ENCODE measurements at regions not wholly inside any gene's neighbourhood (a gene's known extent, or its start where the extent isn't known, plus 50 kb on each side); places are given as distances from the start of the nearest gene placed in this dataset.
A peak's percentile ranks its signal among the peaks of the same experiment; 100 is the strongest.

DNA sequence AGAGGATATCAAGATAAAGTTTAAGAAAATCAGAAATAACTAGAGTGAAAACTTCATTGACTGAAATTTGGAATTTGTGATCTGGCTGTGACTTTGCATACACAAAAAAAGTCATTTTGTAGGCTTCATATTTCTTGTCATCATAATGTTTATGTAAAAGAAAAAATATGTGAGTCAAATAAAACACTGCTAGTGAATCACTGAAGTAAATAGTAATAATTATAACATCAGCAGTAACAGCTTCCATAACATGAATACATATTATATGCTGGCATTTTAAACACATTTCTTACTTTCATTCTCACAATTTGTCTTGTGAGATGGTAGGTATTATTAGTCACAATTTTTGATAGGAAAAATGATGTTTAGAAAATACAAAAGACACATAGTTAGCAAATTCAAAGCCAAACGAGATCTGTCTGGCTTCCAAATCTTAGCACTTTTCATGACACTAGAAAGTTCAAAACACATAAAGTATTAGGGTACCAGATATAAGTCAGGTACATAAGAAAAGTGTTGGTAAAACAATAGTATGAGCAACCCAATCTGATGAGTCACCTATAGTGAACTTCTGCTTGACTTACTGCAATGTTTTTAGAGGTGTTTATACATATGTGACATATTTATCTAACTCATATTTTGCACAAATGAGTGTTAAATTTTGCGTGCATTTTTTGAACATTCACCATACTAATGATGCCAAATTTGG is 241.0 kb upstream of the SNX7 start:
- DNase-seq: no peak

DNA sequence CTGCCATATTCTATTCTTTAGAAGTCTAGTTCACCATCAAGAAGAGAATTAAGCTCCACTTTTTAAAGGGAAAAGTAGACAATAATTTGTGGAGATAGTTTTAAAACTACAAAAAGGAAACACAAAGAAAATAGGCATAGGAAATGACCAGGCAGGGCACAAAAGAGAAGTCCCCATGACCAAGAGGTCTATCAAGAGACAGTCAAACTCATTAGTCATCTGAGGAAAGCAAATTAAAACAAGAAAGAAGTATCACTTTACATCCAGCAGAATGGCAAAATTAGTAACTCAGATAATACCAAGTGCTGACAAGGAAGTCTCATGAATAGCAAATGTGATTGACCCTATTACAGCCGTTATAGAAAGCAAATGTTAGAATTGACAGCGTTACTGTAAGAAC is 243.7 kb upstream of the SNX7 start:
- no peak for DNase-seq

DNA sequence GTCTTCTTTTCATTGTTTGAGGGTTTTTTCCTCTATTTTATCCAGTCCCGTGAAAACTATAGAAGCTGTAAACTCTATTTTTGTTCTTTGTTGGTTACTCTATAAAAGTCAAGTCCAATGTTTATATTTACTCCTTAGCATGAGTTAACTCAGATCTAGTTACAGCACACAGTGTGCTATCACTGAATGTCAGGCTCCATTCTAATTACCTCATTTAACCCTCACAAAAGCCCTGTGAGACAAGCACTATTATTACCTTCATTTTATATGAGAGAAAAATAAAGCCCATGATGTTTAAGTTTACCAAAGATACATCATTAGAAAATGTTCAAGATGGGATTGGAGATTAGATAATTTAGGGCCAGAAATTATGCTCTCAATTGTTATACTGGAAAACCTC is 251.4 kb upstream of the SNX7 start:
- no peak for DNase-seq

DNA sequence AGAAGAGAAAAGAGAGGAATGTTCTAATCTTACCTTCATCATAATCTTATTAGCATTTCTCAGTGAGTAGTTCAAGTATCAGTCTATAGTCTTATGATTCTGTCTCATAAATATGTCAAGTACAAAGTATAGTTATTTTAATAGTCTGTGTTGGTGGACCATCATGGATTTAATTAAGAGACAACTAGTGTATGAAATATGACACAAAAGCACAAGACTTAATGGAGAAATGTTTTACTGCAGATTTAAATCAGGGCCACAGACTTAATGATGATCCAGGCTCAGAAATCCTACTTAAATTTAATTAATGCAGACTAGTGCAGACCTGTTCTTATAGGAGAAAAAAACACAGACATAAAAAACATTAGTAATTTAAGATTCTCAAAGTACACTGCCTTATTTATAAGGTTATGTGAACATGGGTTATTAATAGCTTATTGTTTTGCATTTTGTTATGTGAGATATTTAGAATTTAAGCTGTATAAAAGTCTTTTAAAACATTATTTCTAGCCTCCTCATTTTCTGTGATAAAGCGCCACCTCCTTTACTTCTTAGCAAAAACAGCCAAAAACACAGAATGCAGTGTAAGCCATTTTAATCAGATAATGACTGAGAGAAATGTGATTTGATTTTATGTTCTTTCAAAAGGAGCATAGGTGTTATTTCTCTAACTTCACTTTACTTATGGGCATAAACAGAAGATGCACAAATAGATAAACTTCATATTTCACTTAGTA is 255.0 kb upstream of the SNX7 start:
- no peak for DNase-seq

DNA sequence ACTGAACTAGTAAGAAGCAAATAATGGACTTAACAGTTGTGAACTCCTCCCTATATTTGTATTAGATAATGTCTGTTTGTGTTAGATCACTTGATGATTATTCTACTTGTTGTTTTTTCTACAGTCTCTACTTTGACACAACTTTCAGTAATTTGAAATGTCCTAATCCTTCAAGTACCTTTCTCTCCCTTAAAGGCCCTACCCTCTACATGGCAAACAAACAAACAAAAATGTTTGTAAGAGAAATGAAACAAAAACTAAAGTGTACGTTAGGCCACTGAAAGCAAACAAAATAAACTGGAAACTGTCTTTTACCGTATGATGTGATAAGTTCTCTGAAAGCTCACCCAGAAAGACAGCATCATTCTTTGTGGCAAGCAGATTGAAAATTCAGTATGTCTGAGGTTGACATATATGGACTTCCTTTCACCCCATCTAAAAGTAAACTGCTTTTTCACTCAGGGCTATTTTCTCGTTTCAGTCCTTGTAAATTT is 255.9 kb upstream of the SNX7 start:
- DNase-seq: peak; percentile 15

DNA sequence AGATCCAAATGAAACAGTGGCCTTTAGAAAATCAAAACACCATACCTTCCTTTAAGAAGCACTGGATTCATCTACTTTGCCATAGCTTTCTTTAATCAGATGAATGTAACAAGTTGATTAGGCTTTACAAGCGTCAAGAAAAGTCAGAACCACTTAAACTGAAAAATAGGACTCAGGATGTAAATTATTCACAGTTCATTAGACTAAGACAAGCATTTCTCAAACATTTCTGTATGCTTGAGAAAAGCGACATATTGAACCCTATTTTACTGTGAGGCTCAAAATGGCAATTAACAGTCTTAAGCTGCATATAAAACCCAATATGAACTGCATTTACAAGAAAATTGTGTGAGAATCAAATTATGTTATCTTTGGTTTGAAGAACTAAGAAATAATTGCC is 256.7 kb upstream of the SNX7 start:
- DNase-seq: no peak

DNA sequence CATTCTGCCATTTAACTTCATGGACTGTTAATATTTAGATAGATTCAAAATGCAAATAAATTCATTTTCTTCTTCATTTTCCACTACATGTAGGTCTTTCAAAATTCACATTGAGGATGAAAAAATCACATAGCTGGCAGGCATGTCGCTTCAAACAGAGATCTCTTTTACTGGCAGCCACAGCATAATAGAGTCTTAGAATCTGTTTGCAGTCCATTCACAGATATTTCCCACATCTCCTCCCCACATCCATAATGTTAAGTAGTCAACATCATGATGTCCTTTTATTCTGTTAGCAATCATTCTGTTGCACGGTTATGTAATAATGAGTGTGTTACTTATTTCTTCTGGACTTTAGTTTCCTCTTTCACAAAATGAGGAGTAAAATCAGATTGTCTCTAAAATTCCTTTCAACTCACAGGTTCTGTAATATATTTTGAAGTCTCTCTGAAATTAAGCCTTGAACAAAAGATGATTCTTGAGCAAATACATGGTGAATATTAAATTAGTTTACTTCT is 257.5 kb upstream of the SNX7 start:
- DNase-seq: no peak

DNA sequence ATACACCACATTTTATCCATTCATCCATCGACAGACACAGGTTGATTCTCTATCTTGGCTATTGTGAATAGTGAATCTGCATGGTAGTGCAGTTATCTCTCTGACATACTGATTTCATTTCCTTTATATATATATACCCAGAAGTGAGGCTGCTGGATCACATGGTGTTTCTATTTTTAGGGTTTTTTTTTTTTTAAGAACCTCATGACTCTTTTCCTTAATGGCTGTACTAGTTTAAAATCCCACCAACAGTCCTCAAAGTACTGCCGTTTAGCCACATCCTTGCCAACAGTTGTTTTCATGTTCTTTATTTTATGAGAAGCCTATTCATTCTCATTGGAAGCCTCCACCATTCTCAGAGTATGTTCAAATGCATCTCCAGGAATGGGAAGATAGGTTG is 258.7 kb upstream of the SNX7 start:
- no peak for DNase-seq

DNA sequence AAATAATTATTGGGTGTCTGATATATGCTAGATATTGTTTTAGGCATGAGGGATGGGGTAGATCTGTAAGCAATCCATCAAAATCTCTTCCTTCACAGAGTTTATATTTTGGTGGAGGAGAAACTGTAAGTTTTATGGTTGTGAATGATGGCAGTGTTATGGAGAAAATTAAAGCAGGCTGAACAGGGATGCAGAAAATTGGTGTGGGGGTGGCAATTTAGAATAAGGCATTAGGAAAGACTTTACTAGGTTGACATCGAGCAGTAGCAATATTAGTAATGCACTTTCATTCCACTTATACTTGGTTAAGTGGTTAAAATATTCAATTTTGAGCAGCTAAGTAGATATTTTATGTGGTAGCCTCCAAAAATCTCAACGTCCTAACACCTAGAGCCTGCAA is 261.1 kb upstream of the SNX7 start:
- DNase-seq: no peak

DNA sequence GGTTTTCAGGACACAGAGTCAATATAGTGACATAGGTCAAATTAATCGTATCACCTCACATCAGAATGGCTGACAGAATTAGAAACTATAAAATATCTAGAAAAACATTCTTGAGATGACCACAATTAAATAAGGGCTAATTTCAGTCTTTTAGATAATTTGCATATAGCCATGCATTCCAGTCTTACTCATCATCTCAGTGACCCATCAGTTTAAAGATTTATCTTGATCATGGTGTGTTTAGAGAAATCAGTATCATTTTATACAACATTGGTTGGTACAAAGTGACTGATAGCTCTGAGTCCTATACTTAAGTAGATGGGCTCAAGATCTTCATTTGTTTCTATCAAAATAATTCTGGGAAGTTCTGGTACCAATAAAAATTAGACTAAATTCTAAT is 262.3 kb upstream of the SNX7 start:
- no peak for DNase-seq

DNA sequence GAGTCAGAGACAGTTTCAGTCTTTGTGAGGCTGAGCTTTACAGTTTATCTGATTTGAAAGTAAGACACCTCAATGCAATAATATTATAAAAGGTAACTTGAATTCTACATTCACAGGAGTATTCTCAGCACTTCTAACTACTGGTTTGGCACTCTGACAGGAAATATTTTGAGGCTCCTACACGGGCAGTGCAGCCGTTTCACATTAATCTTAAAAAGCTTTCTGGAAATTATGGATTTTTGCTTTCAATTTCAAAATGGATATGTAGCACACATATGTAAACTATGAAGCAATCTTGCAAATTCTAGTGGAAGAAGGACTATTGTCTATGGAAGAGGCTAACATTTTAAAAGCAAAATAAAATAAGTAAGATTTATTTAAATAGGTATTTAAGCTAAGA is 262.9 kb upstream of the SNX7 start:
- DNase-seq: no peak

DNA sequence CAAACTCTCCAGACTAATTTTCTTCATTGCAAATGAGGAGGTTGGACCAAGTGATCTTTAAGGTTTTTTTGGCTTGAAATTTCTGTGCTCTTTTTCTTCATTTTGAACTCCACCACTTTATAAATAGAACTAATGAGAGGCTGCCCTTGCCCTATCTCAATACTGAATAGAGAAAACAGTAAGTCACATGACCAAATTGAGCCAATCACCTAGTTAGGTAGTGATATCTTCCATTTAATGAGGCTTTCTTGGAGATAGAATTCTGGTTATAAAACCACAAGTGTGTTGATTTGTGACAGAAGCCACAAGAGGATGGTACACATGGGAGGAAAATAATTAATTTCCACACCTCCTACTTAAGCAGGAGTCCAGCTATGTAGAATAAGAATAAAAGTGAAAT is 263.4 kb upstream of the SNX7 start:
- no peak for DNase-seq

DNA sequence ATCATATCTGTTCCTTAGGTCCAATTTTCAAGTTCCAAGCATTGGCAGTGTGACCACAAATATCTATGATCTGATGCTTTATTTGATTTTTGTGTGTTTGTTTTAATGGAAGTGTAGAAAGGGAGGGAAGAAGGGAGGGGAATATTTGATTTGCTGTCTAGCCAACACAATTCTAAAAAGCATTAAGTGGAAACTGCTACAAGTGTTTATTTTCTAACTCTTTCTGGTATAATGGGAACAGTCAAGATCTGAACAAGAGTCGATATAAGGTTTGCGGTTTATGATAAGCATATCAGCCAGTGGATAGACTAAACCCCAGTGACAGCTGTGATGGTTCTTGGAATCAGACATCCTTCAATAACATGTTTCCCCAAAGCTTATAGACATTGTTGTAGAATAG is 267.8 kb upstream of the SNX7 start:
- no peak for DNase-seq

DNA sequence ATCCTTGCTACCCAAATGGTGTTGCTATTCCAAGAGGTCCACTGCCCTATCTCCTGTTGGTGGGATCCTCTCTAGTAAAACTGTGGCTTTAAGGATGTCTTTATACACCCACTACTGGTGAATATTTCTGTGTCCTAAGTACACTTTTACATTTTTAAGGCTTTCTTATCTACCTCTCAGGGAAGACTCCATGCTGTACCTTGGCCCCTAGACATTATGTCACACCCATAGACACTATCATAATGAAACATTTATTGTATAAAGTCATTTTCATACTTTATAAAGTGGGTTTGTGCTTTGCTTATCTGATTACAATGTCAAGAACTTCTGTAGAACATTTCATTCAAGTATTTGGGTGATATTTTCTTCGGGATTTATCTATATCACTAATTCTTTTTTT is 270.3 kb upstream of the SNX7 start:
- DNase-seq: no peak

DNA sequence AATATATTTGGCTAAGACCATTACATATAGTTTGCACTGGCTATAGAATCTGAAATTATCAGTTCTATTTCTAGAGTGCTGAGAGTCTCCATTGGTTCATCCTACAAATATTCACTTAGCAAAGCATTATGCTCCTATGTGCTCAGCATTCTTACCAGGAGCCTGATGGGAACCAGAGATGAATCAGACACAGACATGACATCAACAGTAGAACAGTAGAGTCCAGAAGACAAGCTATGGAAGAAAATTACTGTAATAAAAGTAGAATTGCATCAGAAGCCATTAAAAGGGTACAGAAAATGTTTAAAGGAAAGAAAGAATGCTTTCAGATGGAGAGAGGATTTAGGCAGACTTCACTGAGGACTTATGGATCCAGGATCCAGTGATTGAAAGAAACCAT is 271.7 kb upstream of the SNX7 start:
- no peak for DNase-seq

DNA sequence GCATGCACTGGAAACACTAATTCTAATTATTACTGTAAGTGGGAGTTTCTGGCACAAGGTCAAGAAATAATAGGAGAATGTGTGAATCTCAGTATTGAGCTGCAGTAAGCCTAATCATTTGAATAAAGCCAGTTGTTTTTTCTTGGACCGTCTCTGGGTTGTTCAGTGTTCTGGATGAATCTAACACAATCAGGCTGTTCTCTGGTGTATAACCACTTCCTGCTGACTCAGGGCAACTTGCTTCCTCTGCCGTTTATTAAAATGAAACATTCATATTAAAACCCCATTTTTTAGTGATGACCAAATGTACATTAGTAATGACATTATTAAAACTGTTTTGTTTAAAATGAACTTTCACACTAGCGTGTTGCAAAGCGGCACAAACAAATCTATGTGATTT is 273.1 kb upstream of the SNX7 start:
- peak; percentile 59 for DNase-seq

DNA sequence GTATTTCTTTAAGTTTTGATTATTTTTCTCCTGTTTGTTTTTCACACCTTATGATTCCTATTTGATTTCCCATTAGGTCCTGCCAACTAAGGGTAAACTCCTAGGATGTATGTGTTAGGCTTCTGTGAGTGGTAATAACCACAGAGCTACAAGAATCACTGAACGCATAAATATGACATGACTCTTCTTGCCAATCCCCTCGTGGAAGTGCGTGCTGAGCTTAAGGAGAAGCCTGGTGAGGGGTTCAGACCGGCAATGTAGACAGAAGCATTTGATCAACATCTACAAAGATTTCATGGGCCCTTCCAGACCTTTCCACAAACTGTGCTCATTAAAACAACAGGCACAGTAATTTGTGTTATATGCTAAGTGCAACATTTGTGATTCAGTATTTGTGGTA is 273.8 kb upstream of the SNX7 start:
- DNase-seq: no peak

DNA sequence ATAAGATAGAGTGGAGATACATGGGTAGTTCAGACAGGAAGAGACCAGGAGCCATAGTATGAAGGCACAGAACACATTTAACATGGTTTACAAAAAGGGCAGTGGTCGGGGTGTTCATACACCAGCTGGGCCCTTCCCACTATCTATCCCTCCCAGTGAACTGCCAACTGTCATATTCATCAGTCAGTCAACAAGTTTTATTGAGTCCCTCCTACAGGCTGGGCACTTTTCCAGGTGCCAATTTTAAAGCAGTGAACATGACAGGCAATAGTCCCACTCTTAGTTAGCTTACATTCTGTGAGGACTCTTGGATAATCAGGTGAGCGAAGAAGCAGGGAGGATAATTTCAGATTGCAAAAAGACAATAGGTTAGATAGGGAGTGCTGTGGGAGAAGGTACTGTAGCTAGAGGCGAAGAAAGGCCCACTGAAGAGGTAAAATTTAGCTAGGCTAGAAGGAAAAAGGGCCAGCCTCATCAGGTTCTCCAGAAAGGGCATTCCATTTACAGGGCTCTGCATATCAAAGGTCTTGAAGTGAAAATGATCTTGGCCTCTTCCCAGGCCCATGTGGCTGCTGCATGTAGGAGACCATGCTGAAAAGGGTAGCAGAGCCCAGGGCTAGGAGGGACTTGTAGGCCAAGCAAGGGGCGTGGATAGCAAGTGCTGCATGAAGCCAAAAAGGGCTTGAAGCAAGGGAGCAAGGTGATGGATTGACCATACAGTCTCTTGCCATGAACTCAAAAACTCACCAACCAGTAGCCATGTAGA is 274.7 kb upstream of the SNX7 start:
- no peak for DNase-seq

DNA sequence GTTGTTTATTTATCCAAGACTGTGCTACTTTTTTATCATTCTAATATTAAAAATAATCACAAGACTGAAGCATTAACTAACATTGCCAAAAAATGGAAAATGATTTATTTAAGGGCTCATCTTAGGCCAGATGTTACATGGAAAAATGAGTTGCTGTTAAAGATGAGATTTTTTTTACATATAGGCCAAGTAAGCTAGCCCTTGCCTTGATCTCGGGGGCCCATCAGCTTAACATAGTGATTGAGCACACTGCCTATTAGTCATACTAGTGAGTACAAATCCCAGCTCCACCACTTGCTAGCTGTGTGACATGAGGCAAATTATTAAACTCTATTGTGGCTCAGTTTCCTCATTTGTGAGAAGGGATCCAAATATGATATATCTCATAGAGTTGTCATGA is 275.9 kb upstream of the SNX7 start:
- no peak for DNase-seq

DNA sequence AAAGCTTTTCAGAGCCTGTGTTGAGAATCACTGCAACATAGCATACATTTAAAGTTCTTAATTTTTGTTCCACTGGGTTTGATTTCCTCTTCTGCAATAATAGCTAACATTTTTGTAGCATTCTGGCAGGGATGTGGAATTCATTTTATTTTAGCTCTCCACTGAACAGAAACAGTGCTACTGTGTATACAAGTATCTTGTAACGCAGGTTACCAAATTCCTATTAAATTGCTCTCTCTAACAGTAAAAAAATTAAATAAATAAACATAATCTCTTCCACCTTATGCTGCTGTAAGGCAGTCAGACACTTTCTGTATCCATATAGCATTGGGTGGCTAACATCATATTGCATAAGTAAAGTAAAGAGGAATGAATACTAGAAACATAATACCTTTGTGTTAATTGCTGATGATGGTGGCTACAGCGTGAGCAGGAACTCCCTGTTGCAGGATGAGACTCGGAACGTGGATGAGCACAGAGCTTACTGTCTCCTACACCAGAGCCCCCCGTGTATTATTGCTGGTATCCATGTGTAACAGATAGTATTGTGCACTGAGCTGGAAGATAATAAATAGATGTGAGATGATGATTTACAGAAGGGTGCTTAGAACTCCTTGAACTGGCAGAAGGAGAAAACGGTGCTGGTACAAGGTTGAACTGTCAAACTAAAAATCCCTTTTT is 276.9 kb upstream of the SNX7 start:
- no peak for DNase-seq

DNA sequence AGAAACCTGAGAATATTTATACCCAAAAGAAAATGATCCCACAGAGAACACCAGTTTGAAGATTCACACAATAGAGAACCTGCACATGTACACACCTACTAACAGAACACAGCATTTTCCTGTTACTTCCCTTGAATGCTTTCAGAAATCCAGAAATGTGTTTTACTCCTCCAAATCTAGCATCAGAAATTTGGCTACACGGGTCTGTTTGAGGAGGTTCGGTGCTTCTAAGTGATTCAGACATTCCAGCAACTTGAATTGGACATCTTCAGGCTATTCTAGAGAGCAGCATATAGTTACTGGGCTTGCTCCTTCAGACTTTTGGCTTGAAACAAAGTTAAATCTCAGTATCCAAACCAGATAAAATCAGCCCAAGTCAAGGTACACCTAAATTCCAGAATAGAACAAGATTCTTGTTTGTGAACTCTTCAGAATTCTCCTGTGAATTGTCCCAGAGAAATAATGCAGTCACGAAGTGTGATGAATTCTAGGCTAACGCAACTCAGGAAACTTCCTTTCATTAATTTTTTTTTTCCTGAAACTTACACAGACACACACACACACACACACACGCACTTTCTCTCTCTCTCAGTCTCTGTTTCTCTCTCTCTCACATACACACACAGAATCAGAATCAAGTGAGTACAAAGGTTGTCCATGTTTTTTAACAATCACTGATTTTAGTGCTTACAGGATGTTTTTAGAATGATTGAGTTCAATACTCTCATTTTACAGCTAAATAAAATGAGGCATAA is 278.4 kb upstream of the SNX7 start:
- DNase-seq: no peak

DNA sequence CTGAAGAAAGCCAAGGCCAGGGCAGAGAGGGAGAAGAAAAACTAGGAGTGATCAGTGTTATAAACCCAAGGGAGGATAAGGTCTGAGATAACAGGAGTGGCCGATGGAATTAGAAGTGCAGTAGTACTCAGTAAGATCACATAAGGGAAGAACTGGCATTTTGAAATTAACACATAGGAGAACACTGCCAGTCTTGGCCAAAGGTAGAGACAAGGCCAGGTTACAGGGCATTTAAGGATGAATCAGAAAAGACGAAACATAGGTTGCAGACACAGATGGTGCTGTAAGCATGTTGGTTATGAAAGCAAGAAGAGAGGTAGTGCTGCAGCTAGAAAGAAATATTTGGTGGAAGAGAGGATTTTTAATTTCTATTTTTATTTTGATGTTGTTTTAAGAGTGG is 278.9 kb upstream of the SNX7 start:
- DNase-seq: no peak
